ENCODE measurements at regions not wholly inside any gene's neighbourhood (a gene's known extent, or its start where the extent isn't known, plus 50 kb on each side); places are given as distances from the start of the nearest gene placed in this dataset.

GRCh38 chr13:33683376-33683775 is 134.6 kb upstream of the RFC3 start:
- no peaks in the 10 kb centered on the region for H3K4me1 ChIP-seq
- H3K9ac ChIP-seq: no peak overlapping the region
- H3K79me2 ChIP-seq: no peaks in the 10 kb centered on the region
- no peak overlapping the region for H2AFZ ChIP-seq
- no peak overlapping the region for H3K4me3 ChIP-seq (ENCODE audit: low read depth, low read length)
- no peak overlapping the region for H3K27ac ChIP-seq
- TF ChIP-seq, protein P1, sequence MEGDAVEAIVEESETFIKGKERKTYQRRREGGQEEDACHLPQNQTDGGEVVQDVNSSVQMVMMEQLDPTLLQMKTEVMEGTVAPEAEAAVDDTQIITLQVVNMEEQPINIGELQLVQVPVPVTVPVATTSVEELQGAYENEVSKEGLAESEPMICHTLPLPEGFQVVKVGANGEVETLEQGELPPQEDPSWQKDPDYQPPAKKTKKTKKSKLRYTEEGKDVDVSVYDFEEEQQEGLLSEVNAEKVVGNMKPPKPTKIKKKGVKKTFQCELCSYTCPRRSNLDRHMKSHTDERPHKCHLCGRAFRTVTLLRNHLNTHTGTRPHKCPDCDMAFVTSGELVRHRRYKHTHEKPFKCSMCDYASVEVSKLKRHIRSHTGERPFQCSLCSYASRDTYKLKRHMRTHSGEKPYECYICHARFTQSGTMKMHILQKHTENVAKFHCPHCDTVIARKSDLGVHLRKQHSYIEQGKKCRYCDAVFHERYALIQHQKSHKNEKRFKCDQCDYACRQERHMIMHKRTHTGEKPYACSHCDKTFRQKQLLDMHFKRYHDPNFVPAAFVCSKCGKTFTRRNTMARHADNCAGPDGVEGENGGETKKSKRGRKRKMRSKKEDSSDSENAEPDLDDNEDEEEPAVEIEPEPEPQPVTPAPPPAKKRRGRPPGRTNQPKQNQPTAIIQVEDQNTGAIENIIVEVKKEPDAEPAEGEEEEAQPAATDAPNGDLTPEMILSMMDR (IDR thresholded peaks at IDR 0.05): no peak
- no peaks in the 10 kb centered on the region for H3K9me3 ChIP-seq (ENCODE audit: control insufficient read depth, low read length)
- H3K4me2 ChIP-seq (ENCODE audit: low read length): no peak overlapping the region
- H3K36me3 ChIP-seq (ENCODE audit: control insufficient read depth, insufficient read depth, low read length): no peaks in the 10 kb centered on the region
- H3K27me3 ChIP-seq (ENCODE audit: control insufficient read depth, insufficient read depth, low read length): no peaks in the 10 kb centered on the region

DNA sequence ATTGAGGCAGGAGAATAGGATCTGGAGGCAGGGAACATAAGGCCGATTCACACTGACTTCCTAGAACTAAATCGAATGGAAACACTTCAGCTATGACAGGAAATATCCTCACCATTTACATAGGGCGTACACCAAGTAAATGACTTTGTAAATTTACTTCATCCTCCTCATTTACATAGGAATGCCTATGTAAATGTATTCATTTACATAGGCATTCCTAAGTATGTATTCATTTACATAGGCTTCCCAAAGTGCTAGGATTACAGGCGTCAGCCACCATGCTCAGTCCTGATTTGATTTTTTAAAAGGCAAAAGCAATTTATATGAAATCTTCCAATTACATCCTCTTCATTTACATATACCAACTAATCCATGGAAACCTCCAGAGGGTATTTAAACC is 133.1 kb upstream of the RFC3 start:
- no peaks in the 10 kb centered on the region for H3K9me3 ChIP-seq (ENCODE audit: control insufficient read depth, low read length)
- TF ChIP-seq, protein P1 (IDR thresholded peaks at IDR 0.05): no peak
- H3K4me1 ChIP-seq: no peaks in the 10 kb centered on the region
- H3K4me3 ChIP-seq (ENCODE audit: low read depth, low read length): no peak overlapping the region
- H3K79me2 ChIP-seq: no peaks in the 10 kb centered on the region
- no peaks in the 10 kb centered on the region for H3K36me3 ChIP-seq (ENCODE audit: control insufficient read depth, insufficient read depth, low read length)
- no peak overlapping the region for H2AFZ ChIP-seq
- H3K9ac ChIP-seq: no peak overlapping the region
- no peaks in the 10 kb centered on the region for H3K27me3 ChIP-seq (ENCODE audit: control insufficient read depth, insufficient read depth, low read length)
- no peak overlapping the region for H3K4me2 ChIP-seq (ENCODE audit: low read length)
- H3K27ac ChIP-seq: no peak overlapping the region

GRCh38 chr13:33686772-33687480 is 131.0 kb upstream of the RFC3 start:
- Histone ChIP-seq H3K4me3 (ENCODE audit: low read depth, low read length) (no peak overlapping the region), H3K4me1 (no peaks in the 10 kb centered on the region), H3K9ac (no peak overlapping the region), H3K9me3 (ENCODE audit: control insufficient read depth, low read length) (no peaks in the 10 kb centered on the region), H3K4me2 (ENCODE audit: low read length) (no peak overlapping the region), H3K27me3 (ENCODE audit: control insufficient read depth, insufficient read depth, low read length) (no peaks in the 10 kb centered on the region), H3K27ac (no peak overlapping the region), H2AFZ (no peak overlapping the region), H3K36me3 (ENCODE audit: control insufficient read depth, insufficient read depth, low read length) (no peaks in the 10 kb centered on the region), H3K79me2 (no peaks in the 10 kb centered on the region)
- TF ChIP-seq, protein P1 (IDR thresholded peaks at IDR 0.05): no peak

GRCh38 chr13:33690354-33690753 is 127.6 kb upstream of the RFC3 start:
- no peaks in the 10 kb centered on the region for H3K4me1 ChIP-seq
- H3K27ac ChIP-seq: no peak overlapping the region
- no peak overlapping the region for H3K9ac ChIP-seq
- H3K36me3 ChIP-seq (ENCODE audit: control insufficient read depth, insufficient read depth, low read length): no peaks in the 10 kb centered on the region
- H3K27me3 ChIP-seq (ENCODE audit: control insufficient read depth, insufficient read depth, low read length): no peaks in the 10 kb centered on the region
- H3K79me2 ChIP-seq: no peaks in the 10 kb centered on the region
- no peaks in the 10 kb centered on the region for H3K9me3 ChIP-seq (ENCODE audit: control insufficient read depth, low read length)
- TF ChIP-seq, protein P1 (IDR thresholded peaks at IDR 0.05): no peak
- no peak overlapping the region for H2AFZ ChIP-seq
- H3K4me2 ChIP-seq (ENCODE audit: low read length): no peak overlapping the region
- H3K4me3 ChIP-seq (ENCODE audit: low read depth, low read length): no peak overlapping the region

- H3K9ac ChIP-seq: no peak overlapping the region
- H3K9me3 ChIP-seq (ENCODE audit: control insufficient read depth, low read length): no peaks in the 10 kb centered on the region
- H3K4me1 ChIP-seq: no peaks in the 10 kb centered on the region
- TF ChIP-seq, protein P1 (IDR thresholded peaks at IDR 0.05): no peak
- no peak overlapping the region for H3K27ac ChIP-seq
- no peak overlapping the region for H3K4me3 ChIP-seq (ENCODE audit: low read depth, low read length)
- H3K27me3 ChIP-seq (ENCODE audit: control insufficient read depth, insufficient read depth, low read length): no peaks in the 10 kb centered on the region
- no peaks in the 10 kb centered on the region for H3K36me3 ChIP-seq (ENCODE audit: control insufficient read depth, insufficient read depth, low read length)
- H3K4me2 ChIP-seq (ENCODE audit: low read length): no peak overlapping the region
- H2AFZ ChIP-seq: no peak overlapping the region
- no peaks in the 10 kb centered on the region for H3K79me2 ChIP-seq
Observed at GRCh38 chr13:33691980-33692379, 126.0 kb upstream of the RFC3 start.

Measured in parathyroid adenoma (tissue), 2 donors.